Smooth muscle cell (in vitro differentiated cells): ENCODE measurements at regions not wholly inside any gene's neighbourhood (a gene's known extent, or its start where the extent isn't known, plus 50 kb on each side); places are given as distances from the start of the nearest gene placed in this dataset.

Source experiments
- DNase-seq: peaks from one replicate; lab custom pipeline; 2025; ENCODE audit not compliant: unreplicated experiment; lab: John Stamatoyannopoulos, UW
- H2AFZ ChIP-seq: fragments of 200-600 bp; sonication (generic); 2 replicates; pipeline ENCODE4 v1.6.0; 2016; ENCODE audit warnings: antibody characterized with exemption, low read depth, mild to moderate bottlenecking
- H3F3A ChIP-seq: fragments of 200-600 bp; sonication (generic); 2 replicates; pipeline ENCODE4 v1.6.0; 2017; ENCODE audit warnings: antibody characterized with exemption, low read depth
- H3K27ac ChIP-seq: fragments of 200-600 bp; sonication (generic); 2 replicates; pipeline ENCODE4 v1.5.1; 2016; ENCODE audit warnings: low read depth, mild to moderate bottlenecking
- H3K27me3 ChIP-seq: fragments of 200-600 bp; sonication (generic); 2 replicates; pipeline ENCODE4 v1.6.1; 2016; ENCODE audit warnings: low read depth, mild to moderate bottlenecking
- H3K36me3 ChIP-seq: fragments of 200-600 bp; sonication (generic); 2 replicates; pipeline ENCODE4 v1.5.1; 2016; ENCODE audit warnings: low read depth
- H3K4me1 ChIP-seq: fragments of 200-600 bp; sonication (generic); 2 replicates; pipeline ENCODE4 v1.5.1; 2016; ENCODE audit warnings: low read depth
- H3K4me2 ChIP-seq: fragments of 200-600 bp; sonication (generic); 2 replicates; pipeline ENCODE4 v1.6.0; 2016; ENCODE audit warnings: mild to moderate bottlenecking
- H3K4me3 ChIP-seq: fragments of 200-600 bp; sonication (generic); 2 replicates; pipeline ENCODE4 v1.5.1; 2016; ENCODE audit warnings: mild to moderate bottlenecking
- H3K79me2 ChIP-seq: fragments of 200-600 bp; sonication (generic); 2 replicates; pipeline ENCODE4 v1.6.0; 2016; ENCODE audit warnings: low read depth, mild to moderate bottlenecking
- H3K9ac ChIP-seq: fragments of 200-600 bp; sonication (generic); 2 replicates; pipeline ENCODE4 v1.6.0; 2016; ENCODE audit warnings: low read depth
- H3K9me3 ChIP-seq: fragments of 200-600 bp; sonication (generic); replicated peaks from 2 replicates; pipeline ENCODE4 v1.5.1; 2016; ENCODE audit warnings: low read depth
- H4K20me1 ChIP-seq: fragments of 200-600 bp; sonication (generic); 2 replicates; pipeline ENCODE4 v1.6.0; 2016; ENCODE audit warnings: low read depth
- CTCF ChIP-seq: fragments of 200-600 bp; sonication (generic); IDR thresholded peaks from 2 replicates; pipeline ENCODE4 v1.5.1; 2017; ENCODE audit warnings: borderline replicate concordance, mild to moderate bottlenecking, antibody characterized with exemption; ENCODE audit not compliant: insufficient read depth, poor library complexity, severe bottlenecking
- WGBS: methylation state at CpG from one replicate; pipeline ENCODE4 v1.1.7; 2016; ENCODE audit warnings: low lambda C conversion rate; 5-methylcytosine and 5-hydroxymethylcytosine counted together

- no peak overlapping the region for H3K4me3 ChIP-seq
- no peak overlapping the region for H2AFZ ChIP-seq
- H3K4me1 ChIP-seq, result peaks cover 6% of the 10 kb centered on the region
- H3K4me2 ChIP-seq, result no peak overlapping the region
- H4K20me1 ChIP-seq, result no peaks in the 10 kb centered on the region
- H3K27ac ChIP-seq, result no peak overlapping the region
- H3K9me3 ChIP-seq, result no peaks in the 10 kb centered on the region
- DNase-seq, result no peak
- no peaks in the 10 kb centered on the region for H3K79me2 ChIP-seq
- no peak for TF ChIP-seq CTCF
- H3K36me3 ChIP-seq, result no peaks in the 10 kb centered on the region
- H3K27me3 ChIP-seq, result no peaks in the 10 kb centered on the region
- peaks cover 3% of the 10 kb centered on the region for H3F3A ChIP-seq
- 41% methylated on average over 2 of the region's 2 CpGs for WGBS
- no peak overlapping the region for H3K9ac ChIP-seq
Observed at GRCh38 chr6:102981490-102982015, 1588.0 kb downstream of the GRIK2 start.

GRCh38 chr6:102980951-102981350 is 1587.4 kb downstream of the GRIK2 start:
- TF ChIP-seq CTCF, result no peak
- no peak overlapping the region for H3K9ac ChIP-seq
- no peak overlapping the region for H3K4me3 ChIP-seq
- no peak overlapping the region for H2AFZ ChIP-seq
- H3K4me2 ChIP-seq, result no peak overlapping the region
- H3K36me3 ChIP-seq, result no peaks in the 10 kb centered on the region
- H3F3A ChIP-seq, result peaks cover 3% of the 10 kb centered on the region
- no peak overlapping the region for H3K27ac ChIP-seq
- DNase-seq, result no peak
- no peaks in the 10 kb centered on the region for H4K20me1 ChIP-seq
- no peaks in the 10 kb centered on the region for H3K79me2 ChIP-seq
- WGBS, result 36% methylated on average over 1 of the region's 1 CpG
- H3K27me3 ChIP-seq, result no peaks in the 10 kb centered on the region
- H3K4me1 ChIP-seq, result peaks cover 6% of the 10 kb centered on the region
- no peaks in the 10 kb centered on the region for H3K9me3 ChIP-seq

GRCh38 chr6:102961902-102962301 is 1568.4 kb downstream of the GRIK2 start:
- no peaks in the 10 kb centered on the region for H3K36me3 ChIP-seq
- no peak overlapping the region for H2AFZ ChIP-seq
- no peaks in the 10 kb centered on the region for H3F3A ChIP-seq
- TF ChIP-seq CTCF, result no peak
- H4K20me1 ChIP-seq, result no peaks in the 10 kb centered on the region
- H3K27ac ChIP-seq, result no peak overlapping the region
- H3K4me2 ChIP-seq, result no peak overlapping the region
- H3K79me2 ChIP-seq, result no peaks in the 10 kb centered on the region
- H3K27me3 ChIP-seq, result no peaks in the 10 kb centered on the region
- no peaks in the 10 kb centered on the region for H3K9me3 ChIP-seq
- no peak overlapping the region for H3K9ac ChIP-seq
- no peaks in the 10 kb centered on the region for H3K4me1 ChIP-seq
- no peak for DNase-seq
- no peak overlapping the region for H3K4me3 ChIP-seq

GRCh38 chr6:102950967-102951366 is 1557.5 kb downstream of the GRIK2 start:
- Histone ChIP-seq H3K4me1 (no peaks in the 10 kb centered on the region), H3K27ac (no peak overlapping the region), H3K27me3 (no peaks in the 10 kb centered on the region), H2AFZ (no peak overlapping the region), H4K20me1 (no peaks in the 10 kb centered on the region), H3F3A (no peaks in the 10 kb centered on the region), H3K36me3 (no peaks in the 10 kb centered on the region), H3K9ac (no peak overlapping the region), H3K9me3 (no peaks in the 10 kb centered on the region), H3K79me2 (no peaks in the 10 kb centered on the region), H3K4me3 (no peak overlapping the region), H3K4me2 (no peak overlapping the region)
- 64% methylated on average over 3 of the region's 3 CpGs for WGBS
- DNase-seq, result no peak
- TF ChIP-seq CTCF, result no peak
